ENCODE measurements at regions not wholly inside any gene's neighbourhood (a gene's known extent, or its start where the extent isn't known, plus 50 kb on each side); places are given as distances from the start of the nearest gene placed in this dataset.

DNA sequence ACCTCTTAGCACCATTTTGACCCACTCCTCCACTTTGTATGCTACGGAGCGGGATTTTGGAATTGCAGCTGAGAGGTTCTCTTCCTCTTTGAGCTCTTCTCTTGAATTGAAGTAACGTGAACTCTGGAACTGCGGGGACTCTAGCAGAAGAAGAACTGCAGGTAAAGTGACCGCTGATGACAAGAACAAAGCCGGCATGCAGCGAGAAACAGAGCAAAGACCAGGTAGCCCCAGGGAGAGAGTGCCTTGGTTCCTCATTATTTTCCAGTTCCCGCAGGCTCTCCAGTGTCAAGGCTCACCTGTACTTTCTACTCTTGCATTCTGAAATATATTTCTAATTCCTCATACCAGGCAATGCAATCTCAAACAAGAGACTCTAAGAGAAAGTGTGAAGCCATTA is 260.3 kb upstream of the GPC6 start:
- TF ChIP-seq POLR2A (IDR thresholded peaks at IDR 0.05) = no peak
- TF ChIP-seq, protein P1, sequence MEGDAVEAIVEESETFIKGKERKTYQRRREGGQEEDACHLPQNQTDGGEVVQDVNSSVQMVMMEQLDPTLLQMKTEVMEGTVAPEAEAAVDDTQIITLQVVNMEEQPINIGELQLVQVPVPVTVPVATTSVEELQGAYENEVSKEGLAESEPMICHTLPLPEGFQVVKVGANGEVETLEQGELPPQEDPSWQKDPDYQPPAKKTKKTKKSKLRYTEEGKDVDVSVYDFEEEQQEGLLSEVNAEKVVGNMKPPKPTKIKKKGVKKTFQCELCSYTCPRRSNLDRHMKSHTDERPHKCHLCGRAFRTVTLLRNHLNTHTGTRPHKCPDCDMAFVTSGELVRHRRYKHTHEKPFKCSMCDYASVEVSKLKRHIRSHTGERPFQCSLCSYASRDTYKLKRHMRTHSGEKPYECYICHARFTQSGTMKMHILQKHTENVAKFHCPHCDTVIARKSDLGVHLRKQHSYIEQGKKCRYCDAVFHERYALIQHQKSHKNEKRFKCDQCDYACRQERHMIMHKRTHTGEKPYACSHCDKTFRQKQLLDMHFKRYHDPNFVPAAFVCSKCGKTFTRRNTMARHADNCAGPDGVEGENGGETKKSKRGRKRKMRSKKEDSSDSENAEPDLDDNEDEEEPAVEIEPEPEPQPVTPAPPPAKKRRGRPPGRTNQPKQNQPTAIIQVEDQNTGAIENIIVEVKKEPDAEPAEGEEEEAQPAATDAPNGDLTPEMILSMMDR (IDR thresholded peaks at IDR 0.05) = no peak

Data from body of pancreas (tissue), 4 donors.